AG08396 (cell line): ENCODE measurements at regions not wholly inside any gene's neighbourhood (a gene's known extent, or its start where the extent isn't known, plus 50 kb on each side); places are given as distances from the start of the nearest gene placed in this dataset.
A peak's percentile ranks its signal among the peaks of the same experiment; 100 is the strongest.
"Not testable (repeated sequence)": the region's sequence is repeated elsewhere in the genome, so short reads cannot be mapped to it uniquely, and the experiment has no call there.

Source experiments
- DNase-seq: peaks from one replicate; pipeline ENCODE4 v3.0.0; 2012; ENCODE audit warnings: low spot score, mixed read lengths

DNA sequence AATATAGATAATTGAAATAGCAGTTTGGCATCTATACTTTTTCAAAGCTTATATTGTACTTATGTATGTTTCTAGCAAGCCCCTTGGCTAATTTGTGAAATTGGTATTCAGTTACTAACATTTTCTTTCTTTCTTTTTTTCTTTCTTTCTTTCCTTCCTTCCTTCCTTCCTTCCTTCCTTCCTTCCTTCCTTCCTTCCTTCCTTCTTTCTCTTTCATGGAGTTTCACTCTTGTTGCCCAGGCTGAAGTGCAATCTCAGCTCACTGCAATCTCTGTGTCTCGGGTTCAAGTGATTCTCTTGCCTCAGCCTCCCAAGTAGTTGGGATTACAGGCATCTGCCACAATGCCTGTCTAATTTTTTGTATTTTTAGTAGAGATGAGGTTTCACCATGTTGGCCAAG lies 215.4 kb downstream of the NNT start:
- DNase-seq = not testable (repeated sequence)

DNA sequence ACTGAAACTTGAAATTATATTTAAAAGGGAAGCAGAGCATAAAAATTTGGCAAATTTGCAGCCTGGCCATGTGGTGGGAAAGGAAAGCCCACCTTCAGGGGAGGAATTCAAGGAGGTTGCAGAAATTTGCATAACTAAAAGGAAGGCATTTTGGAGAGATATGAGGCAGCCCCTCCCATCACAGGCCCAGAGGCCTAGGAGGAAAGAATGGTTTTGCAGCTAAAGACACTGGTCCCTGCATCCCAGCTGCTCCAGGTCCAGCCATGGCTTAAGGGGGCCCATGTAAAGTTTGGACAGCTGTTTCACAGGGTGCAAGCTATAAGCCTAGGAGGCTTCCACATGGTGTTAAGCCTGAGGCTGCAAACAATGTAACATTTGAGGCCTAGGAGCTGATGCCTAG lies 212.5 kb downstream of the NNT start:
- DNase-seq = no peak

DNA sequence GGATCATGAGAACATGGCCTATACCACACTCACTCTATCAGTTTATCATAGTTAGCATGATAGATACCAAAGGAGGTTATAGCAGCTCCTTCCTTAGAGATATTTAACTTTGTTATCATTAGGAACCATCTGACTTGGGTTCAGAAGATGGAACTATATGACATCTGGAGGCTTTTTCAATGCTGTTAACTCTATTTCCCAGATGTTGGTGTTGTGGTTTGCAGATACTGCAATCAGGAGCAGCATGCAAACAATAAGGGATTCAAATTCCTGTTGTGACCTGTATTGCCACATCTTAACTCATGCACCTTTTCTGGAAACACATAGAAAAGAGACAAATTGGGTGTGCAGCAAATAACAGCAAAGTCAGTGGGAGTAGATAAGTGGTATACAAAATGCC lies 201.7 kb downstream of the NNT start:
- DNase-seq = no peak

DNA sequence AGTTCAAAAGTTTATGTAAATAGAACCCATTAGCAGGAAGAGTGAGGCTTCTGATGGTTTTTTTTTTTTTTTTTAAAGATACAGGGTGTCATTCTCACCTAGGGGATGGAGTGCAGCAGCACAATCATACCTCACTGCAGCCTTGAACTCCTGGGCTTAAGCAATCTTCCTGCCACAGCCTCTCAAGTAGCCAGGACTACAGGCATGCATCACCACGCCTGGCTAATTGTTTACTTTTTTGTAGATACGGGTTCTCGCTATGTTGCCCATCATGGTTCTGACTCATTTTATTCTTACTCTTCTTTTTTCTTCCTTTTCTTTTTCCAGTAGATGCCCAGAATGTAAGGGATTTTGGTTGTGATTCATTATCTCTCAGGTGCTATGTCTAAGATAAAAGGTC lies 201.1 kb downstream of the NNT start:
- no peak for DNase-seq

DNA sequence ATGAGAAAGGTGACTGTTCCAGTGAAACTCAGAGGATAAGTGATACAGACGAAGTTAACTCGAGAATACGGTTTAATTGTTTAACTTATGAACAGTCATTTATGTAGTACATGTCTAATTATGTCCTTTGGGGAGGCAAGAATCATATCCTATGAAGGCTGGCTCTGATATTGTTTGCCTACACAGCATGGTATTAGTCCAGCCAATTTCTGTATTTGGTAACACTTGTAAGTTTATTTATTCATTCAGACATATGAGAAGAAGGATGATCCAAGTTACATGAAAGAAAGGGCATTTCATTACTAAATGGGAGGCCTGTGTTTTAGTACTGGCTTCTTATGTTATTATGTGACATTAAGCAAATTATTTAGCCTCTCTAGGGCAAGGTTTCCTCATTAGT lies 199.7 kb downstream of the NNT start:
- DNase-seq = no peak

DNA sequence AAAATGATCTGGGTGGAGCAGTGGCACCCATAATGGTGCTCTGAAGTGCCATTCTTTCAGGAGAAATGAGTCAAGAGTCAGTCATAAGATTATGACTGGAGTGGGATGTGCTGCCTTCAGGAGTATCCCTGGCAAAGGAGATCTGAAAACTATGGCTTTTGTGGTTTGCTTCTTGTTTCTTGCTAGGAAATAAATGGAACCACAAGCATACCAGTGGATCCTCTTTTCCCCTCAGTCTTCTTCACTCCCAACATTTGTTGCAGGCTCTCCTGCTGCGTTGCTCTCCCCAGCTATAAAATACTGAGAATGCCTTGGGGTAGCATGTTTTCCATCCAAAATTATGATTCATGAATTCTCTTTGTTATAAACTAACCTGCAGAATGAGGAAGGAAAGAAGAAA lies 199.1 kb downstream of the NNT start:
- DNase-seq = peak; percentile 35

DNA sequence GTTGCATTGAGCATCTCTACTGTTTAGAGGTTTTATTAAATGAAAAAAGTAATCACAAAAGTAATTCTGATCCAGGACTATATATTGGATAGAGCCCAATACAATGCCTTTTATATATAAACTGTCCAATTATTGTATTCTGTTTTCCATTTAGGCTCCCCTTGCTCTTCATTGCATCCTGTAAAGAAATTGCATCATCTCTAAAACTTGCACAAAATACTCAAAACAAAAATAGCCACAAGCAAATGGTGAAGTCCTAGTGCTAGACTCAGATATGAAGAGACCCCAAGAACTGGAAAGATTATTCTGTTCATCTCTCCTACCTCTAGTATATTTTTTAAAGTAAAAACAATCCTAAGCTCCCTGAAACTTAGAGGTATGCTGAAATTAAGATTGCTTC lies 195.8 kb downstream of the NNT start:
- no peak for DNase-seq

DNA sequence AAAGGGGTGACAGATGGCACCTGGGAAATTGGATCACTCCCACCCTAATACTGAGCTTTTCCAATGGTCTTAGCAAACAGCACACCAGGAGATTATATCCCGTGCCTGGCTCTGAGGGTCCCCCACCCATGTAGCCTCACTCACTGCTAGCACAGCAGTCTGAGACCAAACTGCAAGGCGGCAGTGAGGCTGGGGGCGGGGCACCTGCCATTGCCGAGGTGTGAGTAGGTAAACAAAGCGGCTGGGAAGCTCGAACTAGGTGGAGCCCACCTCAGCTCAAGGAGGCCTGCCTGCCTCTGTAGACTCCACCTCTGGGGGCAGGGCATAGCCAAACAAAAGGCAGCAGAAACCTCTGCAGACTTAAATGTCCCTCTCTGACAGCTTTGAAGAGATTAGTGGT lies 188.9 kb downstream of the NNT start:
- DNase-seq = not testable (repeated sequence)

DNA sequence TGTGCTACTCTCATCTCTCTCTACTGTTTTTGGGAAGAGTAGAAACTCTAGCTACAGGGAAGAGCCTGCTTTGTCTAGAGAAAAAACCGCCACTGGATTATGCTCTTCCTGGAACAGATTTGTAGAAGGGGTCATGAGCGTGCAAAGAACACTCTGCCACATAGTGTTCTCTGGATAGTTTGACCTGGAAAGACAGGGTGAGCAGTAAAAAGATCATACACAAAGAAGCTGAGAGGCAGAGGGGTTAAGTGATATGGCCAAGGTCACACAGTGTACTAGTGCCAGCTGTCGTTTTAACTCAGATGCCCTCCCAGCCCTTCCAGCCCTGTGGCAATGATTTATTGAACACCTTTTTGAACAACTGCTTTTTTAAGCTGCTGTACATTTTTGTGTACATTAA lies 182.2 kb downstream of the NNT start:
- DNase-seq = no peak

DNA sequence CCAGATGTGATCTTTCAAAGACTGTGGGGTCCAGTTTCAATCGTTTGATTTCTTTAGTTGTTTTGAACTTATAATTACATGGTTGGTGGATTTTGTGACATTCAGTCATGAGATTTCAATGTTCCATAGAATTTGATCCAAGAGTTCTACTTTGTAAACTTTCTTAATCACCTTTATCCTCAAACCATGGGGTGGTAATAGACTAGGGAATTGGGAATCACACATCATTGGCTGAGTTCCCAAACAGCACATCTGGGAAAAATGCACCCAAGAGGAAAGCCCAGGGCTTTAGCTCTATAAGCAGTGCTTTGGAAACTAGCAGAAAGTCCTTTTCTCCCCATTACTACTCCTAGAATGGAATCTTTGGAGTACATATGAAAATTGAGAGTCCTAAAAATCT lies 177.6 kb downstream of the NNT start:
- peak; percentile 55 for DNase-seq

DNA sequence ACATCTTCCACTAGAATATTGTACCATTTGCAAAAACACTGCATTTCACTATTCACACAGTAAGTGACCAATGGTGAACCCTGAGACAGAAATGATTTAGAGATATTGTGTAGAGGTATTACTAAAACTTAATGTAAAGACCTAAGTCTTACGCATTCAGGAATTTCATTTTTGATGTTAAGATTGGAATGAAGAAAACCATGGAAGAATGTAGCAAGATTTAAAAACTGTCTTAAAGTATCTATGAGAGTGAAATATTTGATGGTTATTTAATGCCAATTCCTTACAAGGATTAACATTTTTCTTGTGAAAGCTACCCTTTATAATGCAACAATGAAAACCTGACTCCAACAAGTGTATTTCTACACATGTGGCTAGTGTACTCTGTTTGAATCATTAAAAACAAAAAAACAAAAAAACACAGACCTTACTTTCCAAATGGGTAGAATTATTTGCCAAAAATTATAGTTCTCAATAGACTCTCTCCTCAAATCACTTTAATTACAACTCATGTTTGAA lies 172.0 kb downstream of the NNT start:
- no peak for DNase-seq

DNA sequence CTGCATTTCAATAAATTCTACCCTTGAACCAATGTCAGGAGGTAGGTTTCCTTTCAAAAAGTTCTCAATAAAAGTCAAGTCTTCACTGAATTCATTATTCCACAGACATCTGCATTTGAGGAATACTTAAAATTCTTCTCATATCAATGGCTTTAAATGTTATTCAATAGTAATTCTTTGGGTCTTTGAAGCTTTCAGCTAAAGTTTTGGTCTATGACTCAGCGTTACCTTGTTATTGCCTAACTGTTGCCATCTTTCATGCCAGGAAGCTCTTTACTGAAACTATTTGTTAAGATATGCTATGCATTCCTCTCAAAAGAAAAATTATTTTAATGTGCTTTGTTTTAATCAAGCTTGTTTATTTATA lies 170.5 kb downstream of the NNT start:
- peak; percentile 46 for DNase-seq

DNA sequence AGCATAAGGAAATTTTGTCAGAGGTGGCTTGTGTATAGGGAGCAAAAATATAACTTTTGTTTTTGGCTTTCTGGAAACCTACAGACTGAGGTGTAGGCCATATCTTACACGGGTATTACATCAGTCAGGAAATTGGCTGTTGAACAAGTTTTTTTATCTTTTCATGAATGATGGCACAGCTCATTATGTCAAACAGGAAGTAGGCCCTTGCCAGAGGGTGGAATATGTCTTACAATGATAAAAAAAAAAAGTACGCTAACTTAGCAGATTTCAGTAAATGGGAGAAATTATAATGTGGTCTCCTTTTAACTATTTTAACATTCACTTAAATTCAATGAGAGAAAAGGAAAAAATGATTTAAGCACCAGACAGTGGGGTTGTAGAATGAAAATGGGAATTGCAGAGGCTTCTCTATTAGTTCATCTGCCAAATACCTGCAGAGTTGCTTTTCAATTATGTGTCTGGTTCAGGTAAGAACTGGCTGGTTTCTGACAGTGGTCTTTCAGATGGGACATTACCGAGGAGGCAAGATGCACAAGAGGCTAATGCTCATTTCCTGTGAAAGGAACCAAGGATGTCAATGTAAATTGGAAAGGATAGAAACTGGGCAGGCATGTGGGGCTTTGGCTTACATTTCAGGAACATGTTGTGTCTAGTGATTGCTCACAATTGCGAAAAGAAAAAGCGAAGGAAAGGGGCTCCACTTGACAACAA lies 169.9 kb downstream of the NNT start:
- DNase-seq = no peak

DNA sequence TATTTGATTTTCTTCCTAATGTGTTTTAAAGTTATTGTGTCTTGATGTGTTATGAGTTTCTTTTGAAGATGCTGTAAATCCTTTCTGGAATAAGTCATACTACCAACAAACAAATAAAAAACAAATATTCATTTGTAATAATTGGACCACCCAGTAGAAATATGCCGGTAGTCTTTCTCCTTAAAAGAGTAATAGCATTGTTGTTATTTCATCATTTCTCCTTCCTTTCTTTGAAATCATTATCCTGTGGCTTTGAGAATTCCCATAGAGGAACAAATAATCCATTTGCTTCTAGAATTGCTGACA lies 169.4 kb downstream of the NNT start:
- DNase-seq = no peak

DNA sequence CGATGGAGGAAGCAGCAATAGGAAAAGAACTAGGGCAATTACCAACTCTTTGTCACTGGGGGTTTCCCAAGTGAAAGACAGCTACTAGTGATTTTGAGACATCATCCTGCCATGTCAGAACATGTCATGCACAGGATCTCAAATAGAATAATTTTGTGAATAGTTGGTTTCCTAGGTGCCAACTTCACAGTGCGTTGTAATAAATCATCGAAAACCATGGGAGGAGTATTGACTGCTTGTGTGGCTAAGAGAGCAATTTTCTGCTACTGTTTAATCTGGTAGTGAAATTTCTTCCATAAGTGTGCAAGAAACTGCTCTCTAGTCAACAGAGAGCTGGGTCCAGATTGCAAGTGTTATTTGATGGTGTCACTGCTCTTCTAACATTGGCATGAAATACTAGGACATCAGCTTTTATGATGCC lies 168.6 kb downstream of the NNT start:
- no peak for DNase-seq

DNA sequence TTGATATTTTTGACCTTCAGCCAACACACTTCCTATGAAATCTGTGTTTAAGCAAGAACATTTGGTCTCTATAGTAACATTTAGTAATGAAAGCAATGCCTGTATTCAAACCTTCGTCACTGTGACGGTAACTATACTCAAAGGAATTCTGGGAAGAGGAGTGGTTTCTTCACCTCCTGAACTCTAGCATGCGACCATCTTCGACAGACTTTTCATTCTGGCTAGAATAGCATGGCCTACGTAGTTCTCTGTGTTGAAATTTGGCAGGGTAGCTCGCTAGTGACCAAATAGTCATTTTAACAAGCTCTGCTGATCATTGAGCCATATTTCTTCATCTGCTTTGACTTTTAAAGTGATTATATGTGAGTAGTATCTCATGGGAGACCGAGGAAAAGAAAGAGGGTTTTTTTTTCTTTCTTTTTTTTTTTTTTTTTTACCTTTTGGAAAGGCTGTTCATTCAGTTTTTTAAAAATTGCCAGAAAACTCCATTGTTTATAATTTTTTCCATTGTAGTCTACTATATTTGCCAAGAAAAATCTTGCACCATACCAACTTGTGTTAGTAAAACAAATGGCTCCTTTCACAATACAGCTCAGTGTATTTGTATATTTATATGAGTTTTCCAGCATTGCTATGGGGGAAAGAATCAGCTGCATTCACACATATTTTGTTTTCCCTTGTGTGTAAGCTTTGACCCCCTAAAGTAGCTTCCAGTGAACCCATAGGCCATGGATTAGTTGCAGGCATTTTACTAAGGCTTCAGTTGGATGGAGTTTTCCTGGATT lies 166.8 kb downstream of the NNT start:
- DNase-seq = peak; percentile 47
